Thoracic aorta (tissue), 2 donors: ENCODE measurements at regions not wholly inside any gene's neighbourhood (a gene's known extent, or its start where the extent isn't known, plus 50 kb on each side); places are given as distances from the start of the nearest gene placed in this dataset.

Experiments used
- ATAC-seq: fragments of 150-250 bp; one replicate; pipeline ENCODE4 v1.8.0; 2017; ENCODE audit warnings: low read depth; ENCODE audit not compliant: insufficient number of reproducible peaks, low FRiP score
- DNase-seq: peaks from one replicate; pipeline ENCODE4 v3.0.0-alpha.2; 2020; ENCODE audit warnings: low spot score
- H3K27ac ChIP-seq, 2 donors: fragments of 200-600 bp; sonication (generic); 1 replicate in 1 of 2; 2 replicates in 1 of 2; pipeline ENCODE4 v1.5.1; 2016; ENCODE audit warnings: mild to moderate bottlenecking in 2 of 2, moderate library complexity in 2 of 2
- H3K27me3 ChIP-seq: fragments of 200-600 bp; sonication (generic); replicated peaks from 2 replicates; pipeline ENCODE4 v1.6.0; 2016; ENCODE audit warnings: mild to moderate bottlenecking; ENCODE audit not compliant: insufficient read depth
- H3K36me3 ChIP-seq: fragments of 200-600 bp; sonication (generic); one replicate; pipeline ENCODE4 v1.5.1; 2016
- H3K4me1 ChIP-seq, 2 donors: fragments of 200-600 bp; sonication (generic); 1 replicate in 1 of 2; 2 replicates in 1 of 2; pipeline versions ENCODE4 v1.5.1 to v1.6.0; 2016; ENCODE audit warnings: low read depth in 2 of 2, mild to moderate bottlenecking in 1 of 2; ENCODE audit not compliant: control insufficient read depth in 1 of 2
- H3K4me3 ChIP-seq: fragments of 200-600 bp; sonication (generic); 2 replicates; pipeline ENCODE4 v1.5.1; 2016; ENCODE audit warnings: mild to moderate bottlenecking
- H3K9me3 ChIP-seq: fragments of 200-600 bp; sonication (generic); 2 replicates; pipeline ENCODE4 v1.5.1; 2016
- CTCF ChIP-seq: fragments of 200-600 bp; sonication (generic); IDR thresholded peaks from one replicate; pipeline ENCODE4 v1.5.1; 2019; ENCODE audit warnings: antibody characterized with exemption

GRCh38 chr13:99693351-99693750, 192.1 kb downstream of the TM9SF2 start:
- Histone ChIP-seq H3K4me3 (no peak overlapping the region), H3K27ac (no peak overlapping the region), H3K4me1 (no peaks in the 10 kb centered on the region), H3K36me3 (no peaks in the 10 kb centered on the region), H3K9me3 (no peaks in the 10 kb centered on the region), H3K27me3 (no peaks in the 10 kb centered on the region)
- TF ChIP-seq CTCF: no peak
- no peak for ATAC-seq
- DNase-seq: no peak

GRCh38 chr13:99692854-99693253, 191.6 kb downstream of the TM9SF2 start:
- no peak for TF ChIP-seq CTCF
- no peaks in the 10 kb centered on the region for H3K9me3 ChIP-seq
- H3K4me3 ChIP-seq: no peak overlapping the region
- no peak for DNase-seq
- no peak overlapping the region for H3K27ac ChIP-seq
- no peaks in the 10 kb centered on the region for H3K27me3 ChIP-seq
- no peaks in the 10 kb centered on the region for H3K4me1 ChIP-seq
- no peak for ATAC-seq
- H3K36me3 ChIP-seq: no peaks in the 10 kb centered on the region

GRCh38 chr13:99691552-99691951, 190.3 kb downstream of the TM9SF2 start:
- Histone ChIP-seq H3K4me1 (peaks cover 0 to 3% of the 10 kb centered on the region in 2 donors), H3K36me3 (no peaks in the 10 kb centered on the region), H3K27me3 (no peaks in the 10 kb centered on the region), H3K9me3 (no peaks in the 10 kb centered on the region), H3K27ac (no peak overlapping the region), H3K4me3 (no peak overlapping the region)
- no peak for TF ChIP-seq CTCF
- ATAC-seq (no peak), DNase-seq (no peak)

GRCh38 chr13:99690426-99691174, 189.3 kb downstream of the TM9SF2 start:
- no peak overlapping the region for H3K27ac ChIP-seq
- no peak for DNase-seq
- H3K27me3 ChIP-seq: no peaks in the 10 kb centered on the region
- H3K4me3 ChIP-seq: no peak overlapping the region
- H3K4me1 ChIP-seq: peaks cover 6 to 12% of the 10 kb centered on the region in 2 donors
- H3K9me3 ChIP-seq: no peaks in the 10 kb centered on the region
- no peak for TF ChIP-seq CTCF
- H3K36me3 ChIP-seq: no peaks in the 10 kb centered on the region
- no peak for ATAC-seq

- Histone ChIP-seq H3K36me3 (no peaks in the 10 kb centered on the region), H3K27me3 (no peaks in the 10 kb centered on the region), H3K4me1 (peaks cover 6 to 15% of the 10 kb centered on the region in 2 donors), H3K27ac (no peak overlapping the region), H3K4me3 (no peak overlapping the region), H3K9me3 (no peaks in the 10 kb centered on the region)
- DNase-seq: no peak
- no peak for TF ChIP-seq CTCF
- ATAC-seq: no peak
Measured at GRCh38 chr13:99689955-99690354, 188.7 kb downstream of the TM9SF2 start.
